Stimulated activated CD4-positive, alpha-beta T cell treated with anti-CD3 and anti-CD28 coated beads, Interleukin-1b, Interleukin-23, amount 100 ng/mL, for 24 hours (primary cell): ENCODE measurements at regions not wholly inside any gene's neighbourhood (a gene's known extent, or its start where the extent isn't known, plus 50 kb on each side); places are given as distances from the start of the nearest gene placed in this dataset.
"Not testable (repeated sequence)": the region's sequence is repeated elsewhere in the genome, so short reads cannot be mapped to it uniquely, and the experiment has no call there.

Source experiments
- DNase-seq, 4 experiments: peaks; one replicate each; pipeline ENCODE4 v3.0.0-alpha.2; 2020; ENCODE audit warnings: low read depth in 4 of 4, low spot score in 1 of 4

GRCh38 chr12:124477107-124477915, 90.1 kb downstream of the NCOR2 start:
- no peak for DNase-seq

- no peak for DNase-seq
These were observed 91.4 kb downstream of the NCOR2 start for GRCh38 chr12:124476011-124476400.

- no peak for DNase-seq
These were observed 92.0 kb downstream of the NCOR2 start for GRCh38 chr12:124475295-124476010.

- DNase-seq, result no peak
These were observed 92.7 kb downstream of the NCOR2 start for GRCh38 chr12:124474709-124475108.

- DNase-seq, result no peak
These were observed 94.6 kb downstream of the NCOR2 start for GRCh38 chr12:124472690-124473279.

GRCh38 chr12:124471828-124472227, 95.6 kb downstream of the NCOR2 start:
- no peak for DNase-seq

GRCh38 chr12:124470806-124471205, 96.6 kb downstream of the NCOR2 start:
- no peak for DNase-seq

GRCh38 chr12:124470139-124470538, 97.3 kb downstream of the NCOR2 start:
- no peak for DNase-seq

GRCh38 chr12:124469193-124469888, 98.1 kb downstream of the NCOR2 start:
- DNase-seq, result no peak

- not testable (repeated sequence) for DNase-seq
These were observed 99.9 kb downstream of the NCOR2 start for GRCh38 chr12:124467549-124467948.

- peak; percentile 50 to 81 (median 65) for DNase-seq
These were observed 100.9 kb downstream of the NCOR2 start for GRCh38 chr12:124466216-124467128.

GRCh38 chr12:124465473-124465872, 101.9 kb downstream of the NCOR2 start:
- no peak for DNase-seq

GRCh38 chr12:124464830-124465229, 102.6 kb downstream of the NCOR2 start:
- no peak for DNase-seq

- DNase-seq, result no peak
These were observed 103.3 kb downstream of the NCOR2 start for GRCh38 chr12:124464062-124464461.

GRCh38 chr12:124463341-124463921, 104.0 kb downstream of the NCOR2 start:
- no peak for DNase-seq

GRCh38 chr12:124462750-124463149, 104.7 kb downstream of the NCOR2 start:
- no peak for DNase-seq

- no peak for DNase-seq
These were observed 105.4 kb downstream of the NCOR2 start for GRCh38 chr12:124461851-124462623.

- DNase-seq, result no peak
These were observed 106.2 kb downstream of the NCOR2 start for GRCh38 chr12:124461241-124461673.

GRCh38 chr12:124460771-124461170, 106.6 kb downstream of the NCOR2 start:
- DNase-seq, result no peak
